ENCODE measurements at regions not wholly inside any gene's neighbourhood (a gene's known extent, or its start where the extent isn't known, plus 50 kb on each side); places are given as distances from the start of the nearest gene placed in this dataset.

GRCh38 chr3:177401375-177401774 lies 204.1 kb upstream of the TBL1XR1 start:
- TF ChIP-seq CTCF (IDR thresholded peaks at IDR 0.05) (no peak), POLR2A (IDR thresholded peaks at IDR 0.05) (no peak)

Measured in thyroid gland (tissue), 4 donors.